Activated CD4-positive, alpha-beta T cell treated with anti-CD3 and anti-CD28 coated beads, Interleukin-2, amount 10 ng/mL, durations not matched to agents 24 days and 14 days (primary cell): ENCODE measurements at regions not wholly inside any gene's neighbourhood (a gene's known extent, or its start where the extent isn't known, plus 50 kb on each side); places are given as distances from the start of the nearest gene placed in this dataset.

Source experiments
- DNase-seq: peaks from one replicate; pipeline ENCODE4 v3.0.0; 2022
- H3K27ac Mint-ChIP-seq: one replicate; pipeline ENCODE4 v1.8.0; 2022; ENCODE audit warnings: mild to moderate bottlenecking, mixed read lengths
- H3K27me3 Mint-ChIP-seq: one replicate; pipeline ENCODE4 v1.8.0; 2022; ENCODE audit warnings: mixed read lengths
- H3K36me3 Mint-ChIP-seq: one replicate; pipeline ENCODE4 v1.8.0; 2022; ENCODE audit warnings: low read depth, mild to moderate bottlenecking, mixed read lengths
- H3K4me1 Mint-ChIP-seq: one replicate; pipeline ENCODE4 v1.8.0; 2021; ENCODE audit warnings: mixed read lengths
- H3K4me3 Mint-ChIP-seq: one replicate; pipeline ENCODE4 v1.8.0; 2022; ENCODE audit warnings: mild to moderate bottlenecking, moderate library complexity, mixed read lengths
- H3K9me3 Mint-ChIP-seq: one replicate; pipeline ENCODE4 v1.8.0; 2021; ENCODE audit warnings: mixed read lengths
- intact Hi-C: fragments of 100-400 bp; cut with micrococcal nuclease; formaldehyde crosslinking; loops from one replicate; pipeline ENCODE4 v1.15.1; 2023

GRCh38 chr14:101134161-101134631, 230.7 kb upstream of the RTL1 start:
- Mint-ChIP-seq H3K4me3 (no peak overlapping the region), H3K9me3 (no peaks in the 10 kb centered on the region)
- intact Hi-C loops, result no loop called here

GRCh38 chr14:101134851-101135433, 231.4 kb upstream of the RTL1 start:
- peak; percentile 47 for DNase-seq
- H3K4me3 Mint-ChIP-seq, result no peak overlapping the region
- H3K27me3 Mint-ChIP-seq, result peaks cover 5% of the 10 kb centered on the region
- H3K27ac Mint-ChIP-seq, result no peak overlapping the region
- peaks cover 2% of the 10 kb centered on the region for H3K4me1 Mint-ChIP-seq
- H3K9me3 Mint-ChIP-seq, result no peaks in the 10 kb centered on the region
- H3K36me3 Mint-ChIP-seq, result no peaks in the 10 kb centered on the region
- intact Hi-C loops, result no loop called here

More at GRCh38 chr14:101134161-101134631, 230.7 kb upstream of the RTL1 start:
- peaks cover 9% of the 10 kb centered on the region for H3K27me3 Mint-ChIP-seq
- H3K4me1 Mint-ChIP-seq, result peaks cover 2% of the 10 kb centered on the region
- H3K27ac Mint-ChIP-seq, result no peak overlapping the region
- no peaks in the 10 kb centered on the region for H3K36me3 Mint-ChIP-seq
- DNase-seq, result peak; percentile 35

- Mint-ChIP-seq H3K27me3 (peaks cover 11% of the 10 kb centered on the region), H3K9me3 (peaks cover 8% of the 10 kb centered on the region), H3K27ac (no peak overlapping the region), H3K36me3 (no peaks in the 10 kb centered on the region), H3K4me1 (peaks cover 2% of the 10 kb centered on the region), H3K4me3 (no peak overlapping the region)
- intact Hi-C loops, result no loop called here
- DNase-seq, result peak; percentile 47
Observed at GRCh38 chr14:101135796-101136742, 232.5 kb upstream of the RTL1 start.

- Mint-ChIP-seq H3K36me3 (no peaks in the 10 kb centered on the region), H3K27ac (no peak overlapping the region), H3K4me1 (peaks cover 2% of the 10 kb centered on the region), H3K9me3 (peaks cover 8% of the 10 kb centered on the region), H3K27me3 (peaks cover 11% of the 10 kb centered on the region), H3K4me3 (no peak overlapping the region)
- DNase-seq, result peak; percentile 45
- intact Hi-C loops, result no loop called here
Observed at GRCh38 chr14:101137234-101137633, 233.7 kb upstream of the RTL1 start.

GRCh38 chr14:101147848-101148247, 244.3 kb upstream of the RTL1 start:
- Mint-ChIP-seq H3K27ac (no peak overlapping the region), H3K4me1 (no peaks in the 10 kb centered on the region), H3K4me3 (no peak overlapping the region), H3K27me3 (peaks cover 8% of the 10 kb centered on the region), H3K9me3 (peaks cover 15% of the 10 kb centered on the region), H3K36me3 (no peaks in the 10 kb centered on the region)
- DNase-seq, result no peak
- intact Hi-C loops, result no loop called here

GRCh38 chr14:101150039-101150610, 246.6 kb upstream of the RTL1 start:
- H3K27ac Mint-ChIP-seq, result no peak overlapping the region
- H3K4me3 Mint-ChIP-seq, result no peak overlapping the region
- peaks cover 6% of the 10 kb centered on the region for H3K27me3 Mint-ChIP-seq
- intact Hi-C loops, result no loop called here
- H3K4me1 Mint-ChIP-seq, result no peaks in the 10 kb centered on the region
- no peaks in the 10 kb centered on the region for H3K36me3 Mint-ChIP-seq
- H3K9me3 Mint-ChIP-seq, result peaks cover 4% of the 10 kb centered on the region
- peak; percentile 44 for DNase-seq

GRCh38 chr14:101151226-101151926, 247.9 kb upstream of the RTL1 start:
- no peaks in the 10 kb centered on the region for H3K9me3 Mint-ChIP-seq
- DNase-seq, result no peak
- H3K27ac Mint-ChIP-seq, result no peak overlapping the region
- H3K4me3 Mint-ChIP-seq, result no peak overlapping the region
- H3K4me1 Mint-ChIP-seq, result no peaks in the 10 kb centered on the region
- H3K27me3 Mint-ChIP-seq, result peaks cover 3% of the 10 kb centered on the region
- H3K36me3 Mint-ChIP-seq, result no peaks in the 10 kb centered on the region
- intact Hi-C loops, result no loop called here

- DNase-seq, result no peak
- Mint-ChIP-seq H3K9me3 (no peaks in the 10 kb centered on the region), H3K36me3 (no peaks in the 10 kb centered on the region), H3K4me1 (no peaks in the 10 kb centered on the region), H3K27me3 (peaks cover 3% of the 10 kb centered on the region), H3K27ac (no peak overlapping the region), H3K4me3 (no peak overlapping the region)
- intact Hi-C loops, result no loop called here
Observed at GRCh38 chr14:101151927-101152305, 248.4 kb upstream of the RTL1 start.

- Mint-ChIP-seq H3K36me3 (no peaks in the 10 kb centered on the region), H3K27me3 (peaks cover 7% of the 10 kb centered on the region), H3K4me1 (no peaks in the 10 kb centered on the region), H3K9me3 (no peaks in the 10 kb centered on the region), H3K27ac (no peak overlapping the region), H3K4me3 (no peak overlapping the region)
- no peak for DNase-seq
- intact Hi-C loops, result no loop called here
Observed at GRCh38 chr14:101152855-101153254, 249.3 kb upstream of the RTL1 start.

GRCh38 chr14:101153691-101154090, 250.2 kb upstream of the RTL1 start:
- no peak for DNase-seq
- H3K9me3 Mint-ChIP-seq, result no peaks in the 10 kb centered on the region
- H3K27ac Mint-ChIP-seq, result no peak overlapping the region
- no peaks in the 10 kb centered on the region for H3K4me1 Mint-ChIP-seq
- no peaks in the 10 kb centered on the region for H3K36me3 Mint-ChIP-seq
- intact Hi-C loops, result no loop called here
- no peak overlapping the region for H3K4me3 Mint-ChIP-seq
- peaks cover 9% of the 10 kb centered on the region for H3K27me3 Mint-ChIP-seq

GRCh38 chr14:101155575-101155974, 252.1 kb upstream of the RTL1 start:
- Mint-ChIP-seq H3K4me1 (no peaks in the 10 kb centered on the region), H3K27me3 (peaks cover 18% of the 10 kb centered on the region), H3K36me3 (no peaks in the 10 kb centered on the region), H3K4me3 (no peak overlapping the region), H3K9me3 (no peaks in the 10 kb centered on the region), H3K27ac (no peak overlapping the region)
- DNase-seq, result no peak
- intact Hi-C loops, result no loop called here

- no peak overlapping the region for H3K4me3 Mint-ChIP-seq
- no peaks in the 10 kb centered on the region for H3K27me3 Mint-ChIP-seq
- no peaks in the 10 kb centered on the region for H3K4me1 Mint-ChIP-seq
- DNase-seq, result no peak
- no peaks in the 10 kb centered on the region for H3K36me3 Mint-ChIP-seq
- intact Hi-C loops, result no loop called here
- H3K9me3 Mint-ChIP-seq, result peaks cover 17% of the 10 kb centered on the region
- no peak overlapping the region for H3K27ac Mint-ChIP-seq
Observed at GRCh38 chr14:101167428-101167827, 263.9 kb upstream of the RTL1 start.

- no peak overlapping the region for H3K4me3 Mint-ChIP-seq
- intact Hi-C loops, result no loop called here
- no peak for DNase-seq
- H3K36me3 Mint-ChIP-seq, result no peaks in the 10 kb centered on the region
- H3K27me3 Mint-ChIP-seq, result no peaks in the 10 kb centered on the region
- H3K9me3 Mint-ChIP-seq, result peaks cover 17% of the 10 kb centered on the region
- no peak overlapping the region for H3K27ac Mint-ChIP-seq
- no peaks in the 10 kb centered on the region for H3K4me1 Mint-ChIP-seq
Observed at GRCh38 chr14:101169267-101169666, 265.7 kb upstream of the RTL1 start.

- Mint-ChIP-seq H3K9me3 (peaks cover 15% of the 10 kb centered on the region), H3K4me3 (no peak overlapping the region), H3K4me1 (no peaks in the 10 kb centered on the region), H3K27ac (no peak overlapping the region), H3K36me3 (no peaks in the 10 kb centered on the region), H3K27me3 (no peaks in the 10 kb centered on the region)
- intact Hi-C loops, result no loop called here
- DNase-seq, result no peak
Observed at GRCh38 chr14:101171650-101172049, 268.1 kb upstream of the RTL1 start.
